Breast epithelium (tissue), 4 donors: ENCODE measurements at regions not wholly inside any gene's neighbourhood (a gene's known extent, or its start where the extent isn't known, plus 50 kb on each side); places are given as distances from the start of the nearest gene placed in this dataset.

Source experiments
- DNase-seq, 2 donors: peaks; one replicate each; pipeline ENCODE4 v3.0.0-alpha.2; 2019; ENCODE audit warnings: low spot score in 2 of 2
- H3K27ac ChIP-seq, 2 donors: fragments of 200-600 bp; sonication (generic) in 1 of 2; one replicate each; pipeline ENCODE4 v1.5.1; 2016 to 2019; ENCODE audit warnings: mild to moderate bottlenecking in 1 of 2
- H3K27me3 ChIP-seq, 2 donors: fragments of 200-600 bp; sonication (generic) in 1 of 2; one replicate each; pipeline versions ENCODE4 v1.5.1 to v1.6.0; 2017 to 2019; ENCODE audit warnings: control low read depth in 1 of 2, mild to moderate bottlenecking in 1 of 2
- H3K36me3 ChIP-seq: fragments of 200-600 bp; one replicate; pipeline ENCODE4 v1.5.1; 2019
- H3K4me1 ChIP-seq, 2 donors: fragments of 200-600 bp; sonication (generic); one replicate each; pipeline ENCODE4 v1.5.1; 2016 to 2019; ENCODE audit warnings: control low read depth in 1 of 2
- H3K4me3 ChIP-seq, 3 donors: fragments of 200-600 bp; sonication (generic); 1 replicate in 2 of 3; 2 replicates in 1 of 3; pipeline ENCODE4 v1.5.1; 2016 to 2019; ENCODE audit warnings: mild to moderate bottlenecking in 3 of 3, moderate library complexity in 2 of 3
- H3K9me3 ChIP-seq, 2 donors: fragments of 200-600 bp; sonication (generic) in 1 of 2; one replicate each; pipeline ENCODE4 v1.5.1; 2016 to 2019; ENCODE audit warnings: control low read depth in 1 of 2
- POLR2A ChIP-seq: fragments of 450-650 bp; IDR thresholded peaks from one replicate; pipeline ENCODE4 v1.6.1; 2016; ENCODE audit warnings: antibody characterized with exemption, mild to moderate bottlenecking, moderate library complexity
- POLR2AphosphoS5 ChIP-seq, 3 donors: sonication (generic); formaldehyde crosslinking; IDR thresholded peaks; one replicate each; pipeline ENCODE4 v1.6.1; 2017; ENCODE audit warnings: antibody characterized with exemption in 3 of 3
- intact Hi-C: fragments of 100-400 bp; cut with DNase I; formaldehyde crosslinking; loops from one replicate; pipeline ENCODE4 v1.15.1; 2023; ENCODE audit warnings: low total_unique reads
- TF ChIP-seq, protein P1 (sequence below), 3 donors: fragments of 450-650 bp; IDR thresholded peaks; one replicate each; pipeline ENCODE4 v1.5.1; 2016 to 2017; ENCODE audit warnings: antibody characterized with exemption in 3 of 3, mild to moderate bottlenecking in 3 of 3, moderate library complexity in 3 of 3

- H3K9me3 ChIP-seq, result no peaks in the 10 kb centered on the region
- DNase-seq, result no peak
- intact Hi-C loops, result loop anchor here (1.0 kb wide), 1 partner anchor 30 kb away; no protein-coding TSS in a partner anchor
- H3K36me3 ChIP-seq, result no peaks in the 10 kb centered on the region
- no peak for TF ChIP-seq POLR2AphosphoS5 (IDR thresholded peaks at IDR 0.05)
- H3K27me3 ChIP-seq, result no peaks in the 10 kb centered on the region
- no peaks in the 10 kb centered on the region for H3K4me1 ChIP-seq
- no peak overlapping the region for H3K27ac ChIP-seq
- no peak overlapping the region for H3K4me3 ChIP-seq
These were observed 194.2 kb downstream of the ERCC6L2 start for GRCh38 chr9:96069629-96070220.

- H3K36me3 ChIP-seq, result no peaks in the 10 kb centered on the region
- no peak for DNase-seq
- no peak overlapping the region for H3K27ac ChIP-seq
- no peaks in the 10 kb centered on the region for H3K9me3 ChIP-seq
- no peak overlapping the region for H3K4me3 ChIP-seq
- no peaks in the 10 kb centered on the region for H3K27me3 ChIP-seq
- H3K4me1 ChIP-seq, result no peaks in the 10 kb centered on the region
- TF ChIP-seq, protein P1, sequence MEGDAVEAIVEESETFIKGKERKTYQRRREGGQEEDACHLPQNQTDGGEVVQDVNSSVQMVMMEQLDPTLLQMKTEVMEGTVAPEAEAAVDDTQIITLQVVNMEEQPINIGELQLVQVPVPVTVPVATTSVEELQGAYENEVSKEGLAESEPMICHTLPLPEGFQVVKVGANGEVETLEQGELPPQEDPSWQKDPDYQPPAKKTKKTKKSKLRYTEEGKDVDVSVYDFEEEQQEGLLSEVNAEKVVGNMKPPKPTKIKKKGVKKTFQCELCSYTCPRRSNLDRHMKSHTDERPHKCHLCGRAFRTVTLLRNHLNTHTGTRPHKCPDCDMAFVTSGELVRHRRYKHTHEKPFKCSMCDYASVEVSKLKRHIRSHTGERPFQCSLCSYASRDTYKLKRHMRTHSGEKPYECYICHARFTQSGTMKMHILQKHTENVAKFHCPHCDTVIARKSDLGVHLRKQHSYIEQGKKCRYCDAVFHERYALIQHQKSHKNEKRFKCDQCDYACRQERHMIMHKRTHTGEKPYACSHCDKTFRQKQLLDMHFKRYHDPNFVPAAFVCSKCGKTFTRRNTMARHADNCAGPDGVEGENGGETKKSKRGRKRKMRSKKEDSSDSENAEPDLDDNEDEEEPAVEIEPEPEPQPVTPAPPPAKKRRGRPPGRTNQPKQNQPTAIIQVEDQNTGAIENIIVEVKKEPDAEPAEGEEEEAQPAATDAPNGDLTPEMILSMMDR (IDR thresholded peaks at IDR 0.05), result no peak
- TF ChIP-seq POLR2A, result no peak
- TF ChIP-seq POLR2AphosphoS5 (IDR thresholded peaks at IDR 0.05), result no peak
- intact Hi-C loops, result no loop called here
These were observed 193.0 kb downstream of the ERCC6L2 start for GRCh38 chr9:96068511-96068910.

- Histone ChIP-seq H3K4me1 (no peaks in the 10 kb centered on the region), H3K9me3 (no peaks in the 10 kb centered on the region), H3K27me3 (no peaks in the 10 kb centered on the region), H3K27ac (no peak overlapping the region), H3K4me3 (no peak overlapping the region), H3K36me3 (no peaks in the 10 kb centered on the region)
- TF ChIP-seq POLR2A (no peak), POLR2AphosphoS5 (IDR thresholded peaks at IDR 0.05) (no peak)
- TF ChIP-seq, protein P1 (IDR thresholded peaks at IDR 0.05), result no peak
- intact Hi-C loops, result no loop called here
- DNase-seq, result no peak
These were observed 192.1 kb downstream of the ERCC6L2 start for GRCh38 chr9:96067600-96067999.

DNA sequence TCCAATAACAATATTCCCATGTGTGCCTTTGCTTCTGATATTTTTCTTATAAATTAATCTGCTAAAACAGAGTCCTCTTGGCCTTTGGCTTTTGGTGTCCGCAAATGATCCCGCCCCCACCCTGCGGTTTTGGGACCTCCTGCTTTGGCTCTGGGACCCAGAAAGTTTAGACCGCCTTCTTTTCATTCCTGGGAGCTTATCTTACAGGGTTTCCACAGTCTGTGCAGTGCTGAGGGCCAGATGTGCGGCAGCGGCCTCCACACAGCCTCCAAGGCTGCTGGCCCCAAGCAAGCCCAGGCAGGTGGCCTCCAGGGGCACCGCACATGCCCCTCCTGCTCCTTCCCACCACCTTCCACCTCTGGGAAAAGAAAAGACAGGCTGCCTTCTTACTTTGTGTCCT, 191.5 kb downstream of the ERCC6L2 start:
- Histone ChIP-seq H3K4me3 (no peak overlapping the region), H3K4me1 (no peaks in the 10 kb centered on the region), H3K27me3 (no peaks in the 10 kb centered on the region), H3K27ac (no peak overlapping the region), H3K36me3 (no peaks in the 10 kb centered on the region), H3K9me3 (no peaks in the 10 kb centered on the region)
- no peak for TF ChIP-seq POLR2AphosphoS5 (IDR thresholded peaks at IDR 0.05)
- TF ChIP-seq POLR2A, result no peak
- TF ChIP-seq, protein P1 (IDR thresholded peaks at IDR 0.05), result no peak
- intact Hi-C loops, result no loop called here
- no peak for DNase-seq

GRCh38 chr9:96065482-96066251, 190.2 kb downstream of the ERCC6L2 start:
- Histone ChIP-seq H3K9me3 (no peaks in the 10 kb centered on the region), H3K4me1 (no peaks in the 10 kb centered on the region), H3K27ac (no peak overlapping the region), H3K36me3 (no peaks in the 10 kb centered on the region), H3K4me3 (no peak overlapping the region), H3K27me3 (no peaks in the 10 kb centered on the region)
- no peak for TF ChIP-seq POLR2AphosphoS5 (IDR thresholded peaks at IDR 0.05)
- intact Hi-C loops, result no loop called here
- DNase-seq, result no peak

DNA sequence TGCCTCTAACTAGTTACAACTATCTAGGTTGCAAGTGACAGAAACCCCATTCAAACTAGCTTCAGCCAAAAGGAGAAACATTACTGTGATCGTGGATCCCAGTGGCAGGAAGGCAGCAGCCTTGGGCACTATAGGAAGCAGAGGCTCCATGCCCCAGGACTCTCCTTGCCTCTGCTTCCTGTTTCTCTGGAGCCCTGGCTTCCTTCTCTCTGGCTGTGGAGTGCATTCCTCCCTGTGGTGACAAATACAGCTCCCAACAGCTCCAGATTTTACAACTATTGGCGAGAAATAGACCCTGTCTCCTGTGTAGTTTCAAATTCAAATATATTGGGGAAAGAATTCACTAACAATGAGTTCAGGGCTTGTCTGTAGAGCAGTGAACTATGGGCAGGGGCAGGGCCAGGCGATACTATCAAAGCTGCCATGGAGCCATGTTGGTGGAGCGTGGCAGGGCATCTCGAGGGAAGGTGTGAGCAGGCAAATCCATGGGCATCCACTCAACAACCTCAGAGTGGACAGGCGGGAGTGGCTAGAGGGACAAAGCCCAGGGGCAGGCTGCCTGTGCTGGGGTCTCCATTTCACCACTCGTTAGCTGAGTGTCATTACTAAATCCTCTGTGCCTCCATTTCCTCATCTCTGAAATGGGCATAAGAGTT, 189.5 kb downstream of the ERCC6L2 start:
- Histone ChIP-seq H3K27ac (no peak overlapping the region), H3K9me3 (no peaks in the 10 kb centered on the region), H3K4me3 (no peak overlapping the region), H3K36me3 (no peaks in the 10 kb centered on the region), H3K27me3 (no peaks in the 10 kb centered on the region), H3K4me1 (no peaks in the 10 kb centered on the region)
- intact Hi-C loops, result no loop called here
- no peak for DNase-seq
- TF ChIP-seq, protein P1 (IDR thresholded peaks at IDR 0.05), result no peak
- TF ChIP-seq POLR2A, result no peak
- TF ChIP-seq POLR2AphosphoS5 (IDR thresholded peaks at IDR 0.05), result no peak
